Stimulated activated CD8-positive, alpha-beta memory T cell treated with anti-CD3 and anti-CD28 coated beads, Interleukin-2, amount 100 ng/mL, for 1 hour (primary cell): ENCODE measurements at regions not wholly inside any gene's neighbourhood (a gene's known extent, or its start where the extent isn't known, plus 50 kb on each side); places are given as distances from the start of the nearest gene placed in this dataset.

Experiments
- DNase-seq, 2 donors: peaks; one replicate each; pipeline ENCODE4 v3.0.0-alpha.2; 2020; ENCODE audit warnings: low read depth in 2 of 2

DNA sequence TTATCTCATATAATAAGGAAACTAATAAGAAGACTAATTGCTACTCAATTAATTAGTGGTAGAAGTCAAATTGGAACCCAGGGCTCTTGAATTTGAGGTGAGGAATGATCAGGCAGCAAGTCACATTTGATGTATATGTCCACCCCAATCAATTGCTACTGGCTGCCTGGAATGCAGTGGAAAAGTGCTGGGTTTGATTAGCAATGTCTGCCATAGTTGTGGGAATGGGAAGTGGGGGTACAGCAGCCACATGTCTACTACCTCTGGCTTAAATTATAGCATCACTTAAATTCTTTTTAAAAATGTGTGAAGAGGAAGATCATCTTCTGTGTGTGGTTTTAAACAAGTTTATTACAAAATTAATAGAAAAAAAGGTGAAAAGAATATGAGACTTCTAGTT, 50.8 kb upstream of the NAV2 start:
- DNase-seq, result no peak

DNA sequence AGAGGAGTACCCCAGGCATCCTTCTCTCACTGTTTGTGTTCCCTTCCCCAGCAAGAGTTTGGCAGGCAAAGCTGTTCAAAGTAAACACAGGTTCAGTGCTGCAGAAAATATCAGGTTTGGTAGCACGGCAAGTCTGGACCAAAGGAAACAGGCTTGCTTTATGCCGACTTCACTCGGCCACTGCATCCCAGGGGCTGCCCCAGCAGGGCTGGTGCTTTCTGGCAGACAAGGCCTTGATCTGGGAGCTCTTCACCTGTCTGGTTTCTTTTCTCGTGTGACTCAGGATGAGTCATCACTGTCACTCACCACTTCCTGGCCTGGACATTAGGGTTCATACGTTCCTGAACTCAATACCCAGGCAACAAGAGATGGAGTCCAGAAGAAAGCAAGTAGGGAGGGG, 52.6 kb upstream of the NAV2 start:
- no peak for DNase-seq

DNA sequence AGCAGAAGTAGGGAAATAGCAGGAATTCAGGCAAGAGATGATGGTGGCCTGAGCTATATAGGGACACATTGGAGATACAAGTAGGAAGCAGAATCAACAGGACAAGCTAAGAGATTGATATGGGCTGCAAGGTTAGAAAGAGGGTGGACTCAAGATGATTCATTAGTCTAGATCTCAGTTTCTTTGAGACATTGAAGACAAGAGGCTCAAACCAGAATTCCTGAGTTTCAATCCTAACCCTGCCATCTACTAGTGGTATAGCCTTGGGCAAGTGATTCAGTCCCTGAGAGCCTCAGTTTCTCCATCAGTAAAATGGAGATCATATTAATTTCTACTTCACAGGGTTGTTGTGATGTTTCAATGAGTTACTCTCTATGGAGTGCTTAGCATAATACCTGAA, 53.1 kb upstream of the NAV2 start:
- DNase-seq, result no peak

DNA sequence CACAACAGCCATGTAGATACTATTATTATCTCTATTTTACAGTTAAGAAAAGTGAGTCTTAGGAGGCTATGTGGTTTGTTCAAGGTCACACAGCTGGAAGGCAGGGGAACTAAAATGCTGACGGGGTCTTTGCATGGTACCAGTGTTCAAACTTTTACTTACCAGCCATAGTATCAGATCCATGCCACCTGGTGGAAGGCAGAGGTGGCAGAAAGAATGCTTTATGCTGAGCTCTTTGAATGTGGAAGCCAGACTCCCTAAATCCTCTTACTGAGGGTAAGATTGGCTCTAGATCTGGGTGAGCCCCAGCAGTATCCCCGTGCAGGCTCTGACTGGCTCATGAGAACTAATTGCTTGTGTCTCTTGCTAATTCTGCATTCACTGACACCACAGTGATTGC, 54.3 kb upstream of the NAV2 start:
- DNase-seq, result no peak

DNA sequence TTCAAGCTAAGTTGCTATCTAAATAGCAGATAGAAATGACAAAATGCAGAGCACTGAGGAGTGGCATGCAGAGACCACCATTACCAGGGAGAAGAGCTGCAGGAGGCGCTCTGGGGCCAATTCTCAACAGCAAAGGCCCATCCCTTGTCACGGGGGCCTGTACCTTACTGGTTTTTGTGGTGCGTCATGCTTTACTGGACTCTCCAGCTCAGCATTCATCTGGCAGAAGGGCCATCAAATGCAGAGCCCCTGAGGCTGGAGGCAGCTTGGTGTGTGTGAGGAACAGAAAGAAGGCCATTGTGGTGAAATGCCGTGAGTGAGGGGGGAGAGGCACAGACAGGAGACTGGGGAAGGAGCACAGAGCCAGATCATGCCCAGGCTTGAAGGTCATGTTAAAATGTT, 56.5 kb upstream of the NAV2 start:
- DNase-seq, result no peak

DNA sequence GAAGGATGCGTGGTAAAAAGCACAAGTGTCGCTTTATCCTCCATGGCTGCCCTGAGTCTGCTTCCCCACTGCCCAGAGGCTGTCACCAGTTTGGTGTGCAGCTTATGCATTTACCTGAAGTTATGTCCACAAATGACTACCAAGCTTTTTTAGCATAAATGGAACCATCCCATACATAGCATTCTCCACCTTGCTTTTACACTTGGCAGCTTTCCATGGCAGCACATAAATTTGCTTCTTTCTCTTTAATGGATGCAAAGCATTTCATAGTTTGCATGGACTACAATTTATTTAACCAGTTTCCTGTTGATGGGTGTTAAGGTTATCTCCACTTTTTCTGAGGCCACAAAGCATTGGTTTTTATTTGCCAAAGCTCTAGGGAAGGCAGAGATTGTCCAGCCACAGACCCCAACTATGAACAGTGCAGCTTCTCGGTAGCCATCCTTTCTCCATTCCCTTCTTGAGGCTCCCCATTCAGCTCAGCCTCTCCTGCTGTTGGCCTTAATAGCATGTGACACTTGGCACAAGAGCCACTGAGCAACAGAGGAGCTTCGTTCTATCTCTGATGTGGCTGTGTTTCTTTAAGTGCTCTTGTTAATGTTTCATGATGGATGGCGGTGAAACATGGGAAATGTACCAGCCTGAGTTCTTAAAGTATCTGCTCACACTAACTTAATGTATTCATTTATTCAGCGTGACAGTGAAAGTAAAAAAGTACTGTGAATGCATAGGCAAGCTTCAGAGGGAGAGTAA, 59.8 kb upstream of the NAV2 start:
- no peak for DNase-seq

DNA sequence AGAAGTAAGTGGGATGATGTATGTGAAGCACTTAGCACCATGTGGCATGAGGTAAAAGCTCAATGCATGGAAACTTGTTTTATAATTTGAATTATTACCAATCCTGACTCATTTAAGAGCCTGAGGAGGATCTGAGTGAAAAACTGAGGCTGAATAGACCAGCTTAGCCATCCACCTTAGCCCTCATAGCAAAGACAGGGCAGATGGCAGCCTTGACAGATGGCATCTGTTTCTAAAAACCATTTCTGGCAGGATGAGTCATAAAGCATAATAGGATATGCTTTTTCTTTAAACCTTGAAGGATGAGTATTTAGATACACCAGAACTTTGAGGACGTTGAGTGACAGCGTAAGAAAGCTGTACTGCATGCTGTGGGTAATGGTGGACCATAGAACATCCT, 61.0 kb upstream of the NAV2 start:
- no peak for DNase-seq

DNA sequence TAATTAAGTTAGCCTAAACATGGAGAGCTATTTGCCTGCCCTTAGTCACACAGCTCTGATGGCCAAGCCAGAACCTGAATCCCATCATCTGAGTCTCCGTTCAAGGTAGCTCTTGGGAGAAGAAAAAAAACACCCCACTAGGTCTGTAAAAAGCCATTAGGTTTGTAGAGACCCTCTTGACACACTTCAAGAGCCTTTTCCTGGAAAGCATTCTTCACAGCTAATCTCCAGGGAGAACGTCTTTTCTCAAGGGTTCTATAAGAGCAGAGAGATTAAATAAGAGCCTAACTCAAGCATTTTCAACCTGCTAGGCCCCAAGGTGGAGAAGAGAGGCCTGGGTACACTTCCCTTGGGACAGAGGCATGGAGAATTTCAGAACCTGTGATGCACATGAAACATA, 61.6 kb upstream of the NAV2 start:
- DNase-seq, result no peak

DNA sequence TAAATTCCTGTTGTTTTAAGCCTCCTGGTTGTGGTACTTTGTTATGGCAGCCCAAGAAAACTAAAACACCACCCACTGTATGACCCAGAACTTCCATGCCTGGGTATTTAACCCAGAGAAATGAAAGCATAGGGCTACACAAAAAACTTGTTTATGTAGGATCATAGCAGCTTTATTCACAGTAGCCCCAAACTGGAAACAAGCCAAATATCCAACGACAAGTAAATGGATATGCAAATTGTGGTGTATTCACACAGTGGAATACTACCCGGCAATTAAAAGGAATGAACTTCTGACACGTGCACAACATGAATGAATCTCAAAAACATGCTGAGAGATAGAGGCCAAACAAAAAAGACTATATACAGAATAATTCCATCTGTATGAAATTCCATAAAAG, 62.2 kb upstream of the NAV2 start:
- no peak for DNase-seq

DNA sequence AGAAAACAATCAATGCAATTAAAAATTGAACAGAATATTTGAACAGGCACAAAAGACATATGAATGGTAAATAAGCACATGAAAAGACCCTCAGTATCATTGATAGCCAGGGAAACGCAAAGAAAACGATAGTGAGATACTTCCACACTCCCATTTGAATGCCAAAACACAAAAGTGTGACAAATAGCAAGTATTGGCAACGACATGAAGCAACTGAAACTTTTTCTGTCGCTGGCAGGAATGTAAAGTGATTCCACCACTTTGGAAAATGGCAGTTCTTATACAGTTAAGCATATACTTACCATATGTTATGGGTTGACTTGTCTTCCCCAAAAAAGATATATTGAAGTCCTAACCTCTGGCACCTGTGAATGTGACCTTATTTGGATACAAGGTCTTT, 62.9 kb upstream of the NAV2 start:
- DNase-seq, result no peak

DNA sequence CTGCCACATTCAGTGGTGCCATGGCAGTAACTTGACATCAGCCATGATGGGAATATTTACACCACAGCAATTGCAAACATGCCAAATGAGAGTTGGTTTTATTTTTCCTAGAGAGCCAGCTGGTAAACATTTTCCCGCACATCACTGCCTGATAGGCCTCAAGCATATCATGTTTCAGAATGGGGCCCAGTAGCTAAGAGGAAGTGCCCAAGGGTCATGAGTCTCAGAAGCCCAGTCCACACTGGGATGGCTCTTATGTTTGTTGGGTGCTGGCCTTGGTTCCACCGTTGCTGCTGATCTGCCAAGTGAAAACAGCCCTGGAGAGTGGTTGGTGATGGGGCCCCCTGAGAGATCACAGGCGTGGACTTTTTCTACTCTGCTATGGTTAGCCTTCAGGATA, 64.3 kb upstream of the NAV2 start:
- no peak for DNase-seq

DNA sequence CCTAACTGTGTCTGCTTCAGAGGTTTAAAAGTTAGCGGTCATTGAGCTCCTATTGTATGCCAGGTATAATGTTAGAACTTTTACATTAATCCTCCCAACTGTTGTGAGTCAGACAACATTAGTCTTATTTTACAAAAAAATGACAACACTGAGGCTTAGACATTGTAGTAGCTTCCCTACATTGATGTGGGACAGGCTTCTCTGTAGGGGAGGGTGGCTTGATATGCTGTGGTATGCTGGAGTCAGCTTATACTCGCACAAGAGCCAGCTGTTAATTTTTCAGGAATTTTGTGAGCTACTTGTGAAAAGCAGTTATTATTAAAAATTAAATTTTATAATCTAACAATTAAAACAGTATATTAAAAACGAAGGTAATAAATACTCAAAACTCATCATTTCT, 64.8 kb upstream of the NAV2 start:
- no peak for DNase-seq

DNA sequence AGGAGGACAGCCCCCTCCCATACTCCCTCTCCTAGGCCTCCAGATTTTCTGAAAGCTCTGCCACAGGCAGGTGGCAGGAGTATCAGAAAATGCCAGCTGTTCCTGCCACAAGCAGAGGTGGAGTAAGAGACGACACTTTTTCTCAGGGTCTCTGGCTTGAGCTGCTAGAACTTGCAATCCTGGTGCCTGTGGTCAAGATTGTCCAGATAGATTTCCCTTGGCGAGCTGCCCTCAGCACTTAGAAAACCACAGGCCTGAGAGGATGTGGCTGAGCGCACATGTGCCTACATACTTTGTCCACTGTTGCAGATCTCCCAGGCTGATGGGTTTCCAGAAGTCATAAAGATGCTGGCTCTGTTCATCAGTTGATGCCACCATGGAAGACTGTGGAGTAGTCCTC, 65.7 kb upstream of the NAV2 start:
- no peak for DNase-seq

DNA sequence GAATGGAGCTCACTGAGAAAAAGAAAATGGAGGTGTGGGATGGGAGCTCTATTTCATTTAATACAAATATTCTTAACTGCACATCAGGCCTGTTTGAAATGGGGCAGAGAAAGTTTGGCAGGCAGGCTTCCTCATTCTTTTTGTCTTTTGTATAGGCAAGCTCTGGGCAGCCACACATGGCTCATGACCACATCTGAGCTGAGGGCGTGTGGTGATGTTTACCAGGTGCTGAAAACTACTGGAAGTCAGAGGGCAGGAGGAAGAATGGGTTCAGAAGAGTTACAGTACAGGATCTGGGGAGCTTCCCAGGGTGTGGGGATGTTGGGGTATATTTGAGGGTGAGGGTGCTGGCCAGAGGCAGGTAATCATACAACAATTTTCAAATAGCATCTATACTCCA, 66.3 kb upstream of the NAV2 start:
- no peak for DNase-seq

DNA sequence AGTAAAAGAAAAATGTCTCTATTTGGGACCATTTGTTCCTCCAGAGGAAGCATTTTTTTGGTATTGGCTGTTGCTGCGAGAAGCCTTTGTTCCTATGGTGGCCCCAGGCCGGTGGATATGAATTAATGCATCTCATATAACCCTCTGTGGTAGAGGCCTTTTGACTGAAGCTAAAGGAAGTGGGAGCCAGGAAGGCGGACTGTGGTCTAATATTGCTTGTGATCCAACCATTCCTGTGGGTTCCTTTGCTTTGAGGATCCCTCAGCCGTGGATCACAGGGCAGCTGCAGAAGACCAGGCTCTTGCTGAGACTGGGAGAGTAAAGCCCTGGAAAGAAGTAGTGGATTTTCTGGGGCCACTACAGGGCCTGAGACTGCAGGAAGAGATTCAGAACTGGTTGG, 68.3 kb upstream of the NAV2 start:
- no peak for DNase-seq

DNA sequence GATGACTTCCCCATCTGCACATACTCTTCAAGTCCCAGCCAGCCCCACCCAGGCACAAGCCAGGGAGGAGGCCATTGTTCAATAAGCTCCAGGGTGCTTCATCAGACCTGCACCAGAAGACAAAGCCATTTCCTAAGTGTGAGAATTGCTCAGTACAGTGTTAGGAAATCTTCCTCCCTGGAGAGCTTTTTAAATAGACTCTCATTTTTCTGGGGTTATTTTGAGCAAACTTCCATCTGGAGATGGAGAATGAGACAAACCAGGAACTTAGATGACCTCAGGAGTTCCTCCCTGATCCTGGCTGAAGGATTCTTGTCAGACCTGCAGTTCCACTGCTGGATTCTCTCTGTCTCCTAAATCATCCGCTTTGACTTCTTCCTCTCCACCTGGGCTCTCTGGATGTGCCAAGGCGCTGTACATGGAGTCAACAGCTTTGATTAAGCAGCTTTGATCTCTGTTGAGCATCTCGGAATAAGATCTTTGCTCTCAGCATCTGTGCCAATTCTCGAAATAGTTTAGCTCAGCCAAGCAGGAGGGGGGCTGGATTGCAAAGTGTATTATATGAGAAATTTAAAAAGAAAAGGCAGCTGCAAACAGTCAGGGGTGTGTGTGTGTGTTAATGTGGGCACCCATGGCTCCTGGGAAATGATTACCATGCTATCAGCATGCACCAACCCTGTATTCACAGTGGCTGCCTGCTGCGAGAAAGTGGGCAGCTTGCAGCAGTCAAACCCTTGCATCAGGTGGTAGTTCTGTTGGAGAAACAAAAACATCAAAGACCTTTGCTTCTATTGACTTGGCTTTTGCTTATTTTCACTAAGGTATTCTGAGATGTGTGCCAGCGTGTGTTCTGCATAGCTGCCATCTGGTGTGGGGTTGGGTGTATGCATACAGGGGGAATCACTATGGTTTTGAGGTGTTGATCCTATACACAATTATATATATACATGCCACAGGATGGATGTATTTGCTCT, 70.2 kb upstream of the NAV2 start:
- DNase-seq, result no peak

DNA sequence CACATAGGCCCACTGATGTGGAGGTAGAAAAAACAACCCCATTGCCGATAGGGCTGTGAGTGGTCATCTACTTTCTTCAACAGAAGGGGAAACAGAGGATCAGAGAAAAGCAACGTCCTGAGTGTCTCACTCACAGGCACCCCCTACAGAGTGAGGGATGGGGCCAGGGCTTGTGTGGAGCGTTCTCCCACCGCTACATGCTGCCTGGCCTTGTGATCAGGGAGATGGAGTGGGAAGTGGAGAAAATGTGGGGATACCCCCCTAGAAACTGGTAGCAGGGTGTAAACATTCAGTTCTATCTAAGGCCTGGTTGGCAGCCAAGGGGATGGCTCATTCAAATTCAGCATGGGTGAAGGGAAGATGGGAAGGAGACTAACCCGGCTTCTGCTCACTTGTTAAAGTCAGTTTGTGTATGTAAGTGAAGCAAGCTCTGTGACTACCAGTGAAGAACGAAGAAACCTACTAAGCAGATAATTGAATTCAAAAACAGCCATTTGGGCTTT, 73.0 kb upstream of the NAV2 start:
- DNase-seq, result no peak

DNA sequence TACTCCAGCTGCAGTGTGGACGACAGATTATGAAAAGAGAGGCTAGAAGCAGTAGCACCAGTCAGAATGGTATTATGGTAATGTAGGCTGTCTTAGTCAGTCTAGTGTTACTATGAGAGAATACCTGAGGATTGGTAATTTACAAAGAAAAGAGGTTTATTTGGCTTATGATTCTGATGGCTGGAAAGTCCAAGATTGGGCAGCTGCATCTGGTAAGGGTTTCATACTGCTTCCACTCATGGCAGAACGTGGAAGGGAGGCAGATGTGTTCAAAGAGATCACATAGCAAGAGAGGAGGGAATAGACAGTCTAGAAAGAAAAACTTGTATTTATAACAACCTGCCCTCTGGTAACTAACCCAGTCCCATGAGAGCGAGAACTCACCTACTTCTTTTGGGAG, 77.3 kb upstream of the NAV2 start:
- DNase-seq, result no peak

DNA sequence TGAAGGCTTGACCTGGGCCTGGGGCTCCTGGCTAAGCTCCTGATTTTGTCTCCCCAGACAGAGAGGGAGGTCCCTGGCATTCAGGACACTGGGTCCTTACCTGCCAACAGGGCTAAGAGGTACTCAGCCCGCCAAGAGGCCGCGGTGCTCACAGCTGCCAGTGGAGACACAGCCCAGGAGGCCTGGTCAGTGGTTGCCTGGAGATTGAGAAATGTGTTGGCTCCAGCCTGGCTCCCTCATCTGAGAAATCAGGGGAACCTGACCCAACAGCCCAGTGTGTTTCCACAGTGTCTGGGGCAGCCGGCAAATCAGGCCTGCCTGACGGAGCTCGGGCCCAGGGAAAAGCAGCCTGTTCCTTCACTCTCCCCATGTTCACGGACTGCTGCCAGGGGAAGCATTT, 79.4 kb upstream of the NAV2 start:
- DNase-seq, result no peak

DNA sequence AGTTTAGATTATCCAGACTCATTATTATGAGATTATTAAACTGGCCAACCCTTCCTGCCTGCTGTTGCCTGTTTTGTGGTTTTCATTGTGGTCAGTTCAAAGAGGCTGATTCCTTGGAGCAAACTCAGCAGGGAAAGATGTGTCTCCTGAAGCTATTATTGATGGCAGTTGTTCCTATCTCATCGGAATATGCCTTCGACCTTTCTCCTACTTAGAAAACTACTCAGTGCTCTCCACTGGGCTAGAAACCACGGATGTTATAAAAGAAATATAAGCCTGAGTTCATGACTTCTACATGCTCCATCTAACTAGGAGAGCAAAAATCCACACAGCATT, 80.2 kb upstream of the NAV2 start:
- no peak for DNase-seq

DNA sequence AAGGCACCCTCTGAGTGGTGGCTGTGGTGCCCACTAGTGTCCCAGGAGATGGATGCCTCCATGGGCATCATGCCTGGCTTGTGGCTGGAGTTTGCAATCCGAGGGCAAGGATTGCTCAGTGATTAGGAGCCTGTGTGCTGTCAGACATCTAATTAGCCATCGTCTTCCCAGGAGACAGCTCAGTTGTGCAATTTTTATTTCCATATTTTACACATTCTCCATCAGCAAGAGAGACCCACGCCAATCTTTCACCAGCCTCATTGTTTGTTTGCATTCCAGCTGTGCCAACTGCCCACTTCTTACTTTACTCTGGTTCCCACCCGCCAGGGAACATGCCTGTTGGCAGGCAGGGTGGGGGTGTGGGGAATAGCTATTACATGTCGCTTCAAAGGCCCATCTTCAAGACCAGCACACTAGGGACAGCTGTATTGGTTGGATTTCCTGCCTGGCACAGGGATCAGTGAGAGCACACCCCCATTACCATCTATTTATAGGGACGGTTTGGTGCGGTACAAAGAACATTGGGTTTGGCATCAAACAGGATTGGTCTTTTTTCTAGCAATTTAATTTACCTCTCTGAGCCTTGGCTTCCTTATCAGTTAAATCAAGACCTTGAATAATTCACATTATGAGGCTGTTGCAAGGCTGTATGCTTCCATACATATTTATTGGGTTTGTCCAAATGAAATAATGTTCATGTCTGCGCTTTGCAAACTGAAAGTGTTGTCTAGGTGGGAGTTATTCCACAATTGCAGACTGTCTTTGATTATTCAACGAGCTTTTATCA, 80.7 kb upstream of the NAV2 start:
- no peak for DNase-seq

DNA sequence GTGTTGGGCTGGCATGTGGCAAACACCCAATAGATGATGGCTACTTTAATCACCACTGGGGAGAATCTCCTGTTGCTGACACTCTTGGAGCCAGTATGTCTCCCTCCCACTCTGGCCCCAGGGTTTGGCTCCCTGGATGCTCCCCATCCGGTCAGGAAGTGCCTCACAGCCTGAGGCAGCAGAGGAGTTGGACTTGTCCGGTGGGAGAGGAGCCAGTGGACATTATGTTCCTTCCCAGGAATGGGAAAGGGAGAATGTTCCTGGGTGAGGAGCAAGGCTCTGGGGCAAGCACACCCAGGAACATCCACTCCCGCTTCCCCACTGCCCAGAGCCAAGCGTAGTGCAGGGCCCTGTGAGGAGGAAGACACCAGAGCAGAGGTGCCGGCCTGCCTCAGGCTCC, 84.6 kb upstream of the NAV2 start:
- no peak for DNase-seq
